Medulla oblongata (tissue), 1 donor: ENCODE measurements at regions not wholly inside any gene's neighbourhood (a gene's known extent, or its start where the extent isn't known, plus 50 kb on each side); places are given as distances from the start of the nearest gene placed in this dataset.
"Not testable (repeated sequence)": the region's sequence is repeated elsewhere in the genome, so short reads cannot be mapped to it uniquely, and the experiment has no call there.

Experiments used
- DNase-seq: peaks from one replicate; pipeline ENCODE4 v3.0.0-alpha.2; 2015; ENCODE audit errors: extremely low spot score

DNA sequence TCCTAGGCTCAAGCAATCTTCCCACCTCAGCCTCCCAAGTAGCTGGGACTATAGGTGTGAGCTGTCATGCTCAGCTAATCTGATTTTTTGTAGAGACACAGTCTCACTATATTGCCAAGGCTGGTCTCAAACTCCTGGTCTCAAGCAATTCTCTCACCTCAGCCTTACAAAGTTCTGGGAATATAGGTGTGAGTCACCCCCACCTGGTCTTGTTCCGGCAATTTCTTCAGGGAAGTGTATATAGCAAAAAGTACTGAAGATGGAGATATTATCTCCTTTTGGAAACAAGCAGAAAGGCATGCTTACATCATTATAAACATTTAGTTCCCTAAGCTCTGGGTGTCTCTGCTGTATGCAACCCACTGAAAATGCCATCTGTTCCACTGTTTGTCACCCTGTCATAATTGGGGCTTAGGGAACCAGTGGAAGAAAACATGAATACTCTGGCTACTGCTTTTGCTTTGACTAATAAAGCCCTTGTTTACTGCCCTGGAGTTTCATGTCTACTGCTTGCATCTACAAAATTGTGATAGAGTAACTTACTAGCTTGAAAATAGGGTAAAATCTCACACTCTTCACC, 940.2 kb downstream of the GALC start:
- DNase-seq = no peak

DNA sequence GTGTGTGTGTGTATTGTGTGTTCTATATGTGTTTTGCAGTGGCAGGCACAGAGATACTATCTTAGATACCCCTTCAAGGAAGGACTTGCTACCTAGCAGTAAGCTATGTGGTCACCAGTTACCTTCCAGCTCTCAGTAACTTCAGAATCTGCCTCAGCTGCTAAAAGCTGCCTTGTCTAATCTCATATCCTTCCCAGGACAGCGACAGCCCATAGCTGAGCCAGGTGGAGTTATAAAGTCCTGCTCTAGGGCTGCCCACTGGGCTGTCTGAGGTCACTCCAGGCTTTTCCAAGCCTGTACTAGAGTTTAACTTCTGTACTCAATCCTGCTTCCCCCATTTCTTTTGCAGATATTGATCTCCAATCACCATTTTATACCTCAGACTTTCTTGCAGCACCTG, 942.6 kb downstream of the GALC start:
- DNase-seq = no peak

DNA sequence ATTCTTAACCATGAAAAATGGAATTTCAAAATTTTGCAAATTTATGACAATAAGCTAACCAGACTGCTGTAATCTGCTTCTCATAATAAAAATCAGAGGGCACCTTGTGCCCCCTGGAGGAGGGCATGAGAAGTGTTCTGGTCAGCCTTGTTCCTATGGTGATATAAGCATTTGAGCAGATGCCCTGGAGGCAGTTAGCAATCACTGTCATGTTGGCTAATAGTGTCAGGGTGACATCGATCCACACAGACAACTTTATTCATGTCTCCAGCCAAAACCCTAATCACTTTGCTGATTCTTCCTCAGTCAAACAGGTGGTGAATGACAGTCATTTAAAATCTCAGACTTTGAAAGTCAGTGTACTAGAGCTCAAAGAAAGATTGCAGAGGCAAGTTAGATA, 943.0 kb downstream of the GALC start:
- no peak for DNase-seq

GRCh38 chr14:87046960-87047359, 946.0 kb downstream of the GALC start:
- no peak for DNase-seq

DNA sequence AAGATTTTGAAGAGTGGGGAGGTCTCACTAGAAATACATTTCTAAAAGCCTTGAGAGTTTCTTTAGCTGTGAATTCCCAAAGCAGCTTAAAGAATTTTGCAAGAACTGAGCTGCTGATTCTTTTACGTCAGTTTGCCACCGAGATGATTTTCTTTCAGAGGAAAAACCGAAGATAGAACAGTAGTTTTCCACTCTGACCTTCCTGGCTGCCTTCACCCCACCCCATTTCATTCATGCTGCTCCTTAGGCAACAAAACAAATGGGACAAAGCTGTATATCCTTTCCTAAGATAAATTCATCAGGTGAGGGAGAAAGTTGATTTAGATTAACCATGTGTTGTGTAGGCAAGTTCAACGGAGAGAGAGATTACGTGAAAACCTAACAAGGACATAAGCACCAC, 947.0 kb downstream of the GALC start:
- no peak for DNase-seq

DNA sequence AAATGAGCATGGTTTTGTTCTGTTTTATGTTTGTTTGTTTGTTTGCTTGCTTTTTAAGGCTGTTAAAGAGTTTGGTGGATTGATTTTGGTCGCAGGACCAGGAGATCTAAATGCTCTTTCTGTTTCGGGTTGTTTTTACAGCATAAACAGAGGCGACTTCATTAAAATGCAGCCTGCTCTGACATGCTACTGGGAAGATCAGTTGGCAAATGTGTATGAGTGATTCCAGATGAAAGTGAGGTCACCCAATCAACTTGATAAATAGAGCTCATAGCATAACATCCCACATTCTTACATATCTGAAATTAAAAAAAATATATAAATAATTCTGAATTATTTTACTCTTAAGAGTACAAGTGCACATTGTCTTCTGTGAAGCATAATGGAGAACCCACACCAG, 947.7 kb downstream of the GALC start:
- DNase-seq = no peak

DNA sequence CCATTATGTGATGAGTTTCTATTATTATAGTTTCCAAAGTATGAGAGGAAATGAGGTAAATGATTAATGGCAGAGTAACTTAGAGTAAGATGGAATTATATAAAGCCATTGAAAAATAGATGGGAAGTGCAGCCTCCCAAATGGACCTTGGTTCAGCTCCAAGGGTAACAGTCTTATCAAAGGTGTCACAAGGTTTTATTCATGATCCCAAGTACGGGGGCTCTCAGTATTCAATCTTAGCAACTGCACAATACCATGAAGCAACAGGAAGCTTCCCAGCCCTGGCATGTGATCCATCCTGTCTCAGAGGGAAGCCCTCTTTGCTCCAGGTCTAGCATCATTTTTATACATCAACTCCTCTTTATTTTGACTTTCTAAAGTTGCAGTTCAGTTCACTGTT, 948.2 kb downstream of the GALC start:
- no peak for DNase-seq

DNA sequence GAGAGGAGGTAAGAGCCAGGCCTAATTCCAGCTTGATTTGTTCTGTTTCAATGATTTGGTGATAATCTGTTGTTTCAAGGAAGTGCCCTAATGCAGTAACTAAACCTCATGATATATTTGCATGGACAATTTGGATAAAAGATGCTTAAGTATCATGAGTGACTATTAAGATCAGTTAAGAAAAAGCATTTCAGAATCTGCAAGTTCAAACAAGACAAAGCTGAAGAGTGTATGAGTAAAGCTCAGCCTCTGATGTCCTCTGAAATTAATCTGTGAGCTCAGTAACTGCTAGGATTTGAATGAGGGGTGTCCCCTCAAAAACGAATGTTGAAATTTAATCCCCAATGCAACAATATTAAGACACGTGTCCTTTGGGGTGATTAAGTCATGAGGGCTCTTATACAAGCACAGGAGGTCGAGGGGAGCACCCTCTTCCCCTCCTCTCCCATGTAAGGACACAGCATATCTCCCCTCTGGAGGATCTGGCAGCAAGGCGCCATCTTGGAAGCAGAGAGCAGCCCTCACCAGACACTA, 949.2 kb downstream of the GALC start:
- DNase-seq = no peak

DNA sequence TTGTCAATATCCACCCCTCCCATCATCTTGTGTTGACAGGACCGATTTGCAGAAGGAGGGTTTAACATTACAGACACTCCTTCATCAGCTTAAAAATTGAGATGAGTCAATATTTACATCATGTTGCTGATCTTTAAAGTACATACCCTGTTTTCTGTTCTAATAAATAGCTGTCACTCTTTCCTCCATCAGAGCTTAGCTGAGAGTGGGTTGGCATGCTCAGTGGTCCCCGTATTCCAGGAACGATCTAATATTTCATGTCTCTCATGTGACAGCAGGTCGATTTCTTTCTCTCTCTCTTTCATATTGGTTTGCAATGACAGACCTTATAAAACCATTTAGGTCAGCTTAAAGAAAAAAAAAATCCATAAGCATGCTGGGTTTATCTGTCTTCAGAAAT, 950.6 kb downstream of the GALC start:
- no peak for DNase-seq

DNA sequence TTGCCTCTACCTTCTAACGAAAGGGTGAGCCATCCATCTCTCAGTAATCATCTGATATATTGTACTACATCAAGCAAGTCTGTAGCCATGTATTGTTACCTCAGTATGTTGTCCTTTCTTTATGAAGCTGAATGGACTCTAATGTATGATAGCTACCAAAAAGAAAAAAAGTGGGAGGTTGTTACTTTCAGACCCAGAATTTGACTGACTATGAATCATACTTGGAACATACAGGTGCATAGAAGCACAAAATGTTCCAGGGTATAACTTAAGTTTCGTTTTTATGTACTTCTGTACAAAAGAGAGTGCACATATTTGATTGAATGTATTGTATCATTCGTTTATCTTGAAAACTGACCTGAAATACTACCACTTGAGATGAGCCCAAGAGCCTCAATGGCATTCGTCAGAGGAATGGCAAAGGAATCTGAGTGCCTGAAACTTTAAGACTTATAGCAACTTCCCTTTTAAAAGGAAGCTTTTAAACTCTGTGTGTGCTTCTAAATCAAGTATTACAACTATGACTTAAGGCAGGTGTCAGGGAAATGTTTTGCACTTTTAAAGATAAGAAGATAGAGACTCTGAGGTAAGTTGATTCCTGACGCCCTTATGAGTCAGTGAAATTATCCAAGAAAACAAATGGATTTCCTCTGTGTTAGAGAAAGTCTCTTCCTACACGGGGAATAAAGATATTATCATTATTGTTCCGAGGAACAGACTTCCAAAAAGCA, 951.5 kb downstream of the GALC start:
- no peak for DNase-seq

GRCh38 chr14:87034680-87035079, 958.3 kb downstream of the GALC start:
- DNase-seq = no peak

DNA sequence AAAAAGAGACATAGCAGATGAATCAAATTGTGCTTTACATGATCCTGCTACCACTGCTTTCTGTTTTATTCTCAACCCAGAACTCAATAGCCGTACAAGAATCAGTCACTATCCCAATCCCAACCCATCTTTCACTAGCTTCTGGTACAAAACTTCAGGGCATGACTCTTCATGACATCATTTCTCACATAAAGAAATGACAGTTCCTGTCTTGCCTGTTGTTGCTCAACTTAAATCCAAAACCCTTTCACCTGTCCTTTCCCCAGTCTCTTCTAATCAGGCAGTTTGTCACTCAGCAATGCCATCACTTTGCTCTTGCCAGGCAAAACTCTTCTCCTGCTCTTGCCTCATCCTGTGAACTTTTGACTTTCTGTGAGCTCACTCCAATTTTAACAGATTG, 962.8 kb downstream of the GALC start:
- no peak for DNase-seq

GRCh38 chr14:87020106-87020505, 972.9 kb downstream of the GALC start:
- not testable (repeated sequence) for DNase-seq

- no peak for DNase-seq
Measured at GRCh38 chr14:87018294-87018693, 974.7 kb downstream of the GALC start.

- no peak for DNase-seq
Measured at GRCh38 chr14:87017335-87017734, 975.6 kb downstream of the GALC start.

DNA sequence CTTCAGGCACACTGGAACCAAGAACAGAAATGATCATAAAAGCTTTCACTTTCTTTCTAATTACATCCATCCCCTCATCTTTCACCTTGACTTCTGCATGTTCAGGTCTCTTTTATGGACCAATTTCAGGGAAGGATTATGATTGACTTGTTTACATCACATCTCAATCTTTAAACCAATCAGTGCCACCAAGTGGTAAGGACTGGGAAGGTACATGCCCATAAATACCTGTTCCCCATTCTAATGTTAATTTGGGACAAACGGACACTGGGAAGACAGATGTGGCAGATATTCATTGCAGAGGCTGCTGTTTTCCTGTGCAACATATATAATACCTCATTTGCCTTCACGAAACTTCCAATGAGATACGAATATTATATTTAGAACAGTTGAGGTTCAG, 978.1 kb downstream of the GALC start:
- no peak for DNase-seq

- no peak for DNase-seq
Measured at GRCh38 chr14:87013583-87013982, 979.4 kb downstream of the GALC start.

GRCh38 chr14:87008965-87009364, 984.0 kb downstream of the GALC start:
- no peak for DNase-seq

GRCh38 chr14:87005280-87005679, 987.7 kb downstream of the GALC start:
- DNase-seq = no peak

GRCh38 chr14:87002776-87003175, 990.2 kb downstream of the GALC start:
- DNase-seq = no peak

DNA sequence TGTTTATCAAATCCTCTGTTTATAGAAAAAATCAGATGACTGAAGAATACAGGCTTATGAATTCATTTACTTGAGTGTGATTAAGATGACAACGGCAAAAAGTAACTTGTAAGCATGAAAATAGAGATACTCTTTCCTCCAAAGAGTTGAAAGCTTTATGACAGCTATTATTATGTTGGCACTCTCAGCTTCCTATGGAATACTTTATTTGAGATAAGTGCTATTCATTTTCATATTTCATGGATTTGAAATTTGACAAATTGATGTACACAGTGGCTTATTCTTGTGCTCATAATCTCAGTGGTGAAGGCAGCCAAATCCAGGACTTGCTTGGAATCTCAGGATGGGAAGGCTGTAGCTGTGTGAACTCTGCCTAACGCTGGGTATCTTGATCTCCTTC, 991.6 kb downstream of the GALC start:
- no peak for DNase-seq

DNA sequence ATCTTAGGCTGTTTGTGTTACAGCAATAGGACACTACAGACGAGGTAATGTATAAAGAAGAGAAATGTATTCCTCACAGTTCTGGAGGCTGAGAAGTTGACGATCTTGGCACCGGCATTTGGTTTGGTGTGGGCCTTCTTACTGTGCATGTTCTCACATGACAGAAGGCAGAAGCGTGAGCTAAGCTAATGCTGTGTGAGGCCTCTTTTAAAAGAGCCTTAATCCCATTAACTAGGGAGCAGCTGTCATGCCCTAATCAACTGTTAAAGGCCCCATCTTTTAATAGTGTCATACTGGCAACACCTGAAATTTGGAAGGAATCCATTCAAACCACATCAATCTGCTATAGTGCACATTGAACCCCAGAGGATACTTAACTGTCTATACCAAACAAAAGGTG, 992.9 kb downstream of the GALC start:
- DNase-seq = no peak

- DNase-seq = no peak
Measured at GRCh38 chr14:86999036-86999435, 993.9 kb downstream of the GALC start.

GRCh38 chr14:86997271-86997670, 995.7 kb downstream of the GALC start:
- DNase-seq = no peak
